GM18861 (cell line): ENCODE measurements at regions not wholly inside any gene's neighbourhood (a gene's known extent, or its start where the extent isn't known, plus 50 kb on each side); places are given as distances from the start of the nearest gene placed in this dataset.

ENCODE experiments used
- ATAC-seq: cut with Tn5 transposase; IDR thresholded peaks from one replicate; pipeline ENCODE4 v1.9.1; 2021; ENCODE audit not compliant: unreplicated experiment

GRCh38 chr14:85295318-85295717 lies 234.6 kb upstream of the FLRT2 start:
- ATAC-seq: no peak

- ATAC-seq: no peak
These were observed 233.3 kb upstream of the FLRT2 start for GRCh38 chr14:85296456-85297210.

GRCh38 chr14:85300107-85300506 lies 229.8 kb upstream of the FLRT2 start:
- no peak for ATAC-seq

- no peak for ATAC-seq
These were observed 228.4 kb upstream of the FLRT2 start for GRCh38 chr14:85301506-85301905.

GRCh38 chr14:85306024-85306423 lies 223.9 kb upstream of the FLRT2 start:
- ATAC-seq: no peak

- no peak for ATAC-seq
These were observed 221.2 kb upstream of the FLRT2 start for GRCh38 chr14:85308531-85309300.

- ATAC-seq: no peak
These were observed 219.3 kb upstream of the FLRT2 start for GRCh38 chr14:85310491-85311272.

- ATAC-seq: no peak
These were observed 216.3 kb upstream of the FLRT2 start for GRCh38 chr14:85313560-85314207.

GRCh38 chr14:85315290-85315689 lies 214.7 kb upstream of the FLRT2 start:
- no peak for ATAC-seq

GRCh38 chr14:85315733-85316290 lies 214.1 kb upstream of the FLRT2 start:
- no peak for ATAC-seq

- no peak for ATAC-seq
These were observed 213.1 kb upstream of the FLRT2 start for GRCh38 chr14:85316701-85317410.

- no peak for ATAC-seq
These were observed 212.4 kb upstream of the FLRT2 start for GRCh38 chr14:85317491-85318021.

- no peak for ATAC-seq
These were observed 210.8 kb upstream of the FLRT2 start for GRCh38 chr14:85319101-85319500.

GRCh38 chr14:85319998-85320630 lies 209.8 kb upstream of the FLRT2 start:
- ATAC-seq: no peak

GRCh38 chr14:85325134-85326017 lies 204.6 kb upstream of the FLRT2 start:
- ATAC-seq: no peak

GRCh38 chr14:85332401-85332800 lies 197.5 kb upstream of the FLRT2 start:
- no peak for ATAC-seq

- ATAC-seq: no peak
These were observed 196.6 kb upstream of the FLRT2 start for GRCh38 chr14:85333313-85333712.

GRCh38 chr14:85333841-85334240 lies 196.1 kb upstream of the FLRT2 start:
- no peak for ATAC-seq
